H9 (cell line): ENCODE measurements at regions not wholly inside any gene's neighbourhood (a gene's known extent, or its start where the extent isn't known, plus 50 kb on each side); places are given as distances from the start of the nearest gene placed in this dataset.

Experiments
- DNase-seq: peaks from one replicate; pipeline ENCODE4 v3.0.0-alpha.2; 2017
- H2AFZ ChIP-seq: one replicate; pipeline ENCODE4 v1.6.1; 2013; ENCODE audit warnings: mild to moderate bottlenecking, low read length, control low read depth, moderate library complexity
- H2AK5ac ChIP-seq: 2 replicates; pipeline ENCODE4 v1.6.1; 2013; ENCODE audit warnings: low read length, control low read depth, mixed read lengths; ENCODE audit not compliant: insufficient read length
- H2BK120ac ChIP-seq: one replicate; pipeline ENCODE4 v1.6.1; 2013; ENCODE audit warnings: low read depth, mild to moderate bottlenecking, low read length, control low read depth, inconsistent platforms; ENCODE audit not compliant: poor library complexity, severe bottlenecking
- H2BK12ac ChIP-seq: 2 replicates; pipeline ENCODE4 v1.6.1; 2013; ENCODE audit warnings: low read length, control low read depth, mixed read lengths, low read depth; ENCODE audit not compliant: insufficient read length
- H2BK15ac ChIP-seq: 2 replicates; pipeline ENCODE4 v1.6.1; 2013; ENCODE audit warnings: low read depth, low read length, control low read depth
- H2BK20ac ChIP-seq: one replicate; pipeline ENCODE4 v1.6.1; 2013; ENCODE audit warnings: low read depth, mild to moderate bottlenecking, low read length, control low read depth, inconsistent platforms; ENCODE audit not compliant: poor library complexity, severe bottlenecking
- H2BK5ac ChIP-seq: 2 replicates; pipeline ENCODE4 v1.6.1; 2013; ENCODE audit warnings: low read length, control low read depth, mixed read lengths; ENCODE audit not compliant: insufficient read length
- H3K14ac ChIP-seq: 2 replicates; pipeline ENCODE4 v1.6.1; 2013; ENCODE audit warnings: low read length, control low read depth; ENCODE audit not compliant: insufficient read depth
- H3K18ac ChIP-seq: 2 replicates; pipeline ENCODE4 v1.6.1; 2013; ENCODE audit warnings: low read depth, mild to moderate bottlenecking, mixed read lengths, low read length, control low read depth; ENCODE audit not compliant: insufficient read length
- H3K23ac ChIP-seq: 2 replicates; pipeline ENCODE4 v1.6.1; 2013; ENCODE audit warnings: low read length, control low read depth, mixed read lengths, low read depth; ENCODE audit not compliant: insufficient read length
- H3K23me2 ChIP-seq: 2 replicates; pipeline ENCODE4 v1.6.1; 2013; ENCODE audit warnings: low read depth, mild to moderate bottlenecking, mixed read lengths, low read length, control low read depth; ENCODE audit not compliant: insufficient read length, poor library complexity, severe bottlenecking
- H3K27ac ChIP-seq: 2 replicates; pipeline ENCODE4 v1.5.1; 2013; ENCODE audit warnings: low read length, control low read depth, mixed read lengths, low read depth; ENCODE audit not compliant: insufficient read length
- H3K27me3 ChIP-seq: 2 replicates; pipeline ENCODE4 v1.6.1; 2013; ENCODE audit warnings: low read length, control low read depth, inconsistent platforms; ENCODE audit not compliant: insufficient read depth
- H3K4ac ChIP-seq: 2 replicates; pipeline ENCODE4 v1.6.1; 2013; ENCODE audit warnings: low read depth, mild to moderate bottlenecking, control low read depth, inconsistent platforms, low read length, moderate library complexity
- H3K4me1 ChIP-seq: 2 replicates; pipeline ENCODE4 v1.6.1; 2013; ENCODE audit warnings: low read length, control low read depth, inconsistent platforms; ENCODE audit not compliant: insufficient read depth
- H3K4me2 ChIP-seq: 2 replicates; pipeline ENCODE4 v1.6.1; 2013; ENCODE audit warnings: low read length, control low read depth, mixed read lengths; ENCODE audit not compliant: insufficient read length, insufficient read depth
- H3K56ac ChIP-seq: 2 replicates; pipeline ENCODE4 v1.6.1; 2013; ENCODE audit warnings: low read depth, mild to moderate bottlenecking, mixed read lengths, low read length, control low read depth; ENCODE audit not compliant: insufficient read length
- H3K79me1 ChIP-seq: 2 replicates; pipeline ENCODE4 v1.6.1; 2013; ENCODE audit warnings: low read depth, mild to moderate bottlenecking, moderate library complexity, low read length, control low read depth, inconsistent platforms; ENCODE audit not compliant: insufficient read depth, poor library complexity, severe bottlenecking
- H3K79me2 ChIP-seq: 2 replicates; pipeline ENCODE4 v1.6.1; 2013; ENCODE audit warnings: low read length, control low read depth, inconsistent platforms; ENCODE audit not compliant: insufficient read depth
- H3K9ac ChIP-seq: 2 replicates; pipeline ENCODE4 v1.6.1; 2013; ENCODE audit warnings: low read length, control low read depth, mixed read lengths; ENCODE audit not compliant: insufficient read length; ENCODE audit errors: extremely low read depth
- H3K9me3 ChIP-seq: one replicate; pipeline ENCODE4 v1.6.1; 2013; ENCODE audit warnings: low read depth, low read length, inconsistent platforms; ENCODE audit not compliant: control insufficient read depth
- H3T11ph ChIP-seq: one replicate; pipeline ENCODE4 v1.6.1; 2013; ENCODE audit warnings: mild to moderate bottlenecking, low read length, control low read depth, inconsistent platforms
- H4K20me1 ChIP-seq: one replicate; pipeline ENCODE4 v1.6.1; 2013; ENCODE audit not compliant: control insufficient read depth, insufficient read length, insufficient read depth
- H4K5ac ChIP-seq: 2 replicates; pipeline ENCODE4 v1.6.1; 2013; ENCODE audit warnings: low read depth, mild to moderate bottlenecking, mixed read lengths, low read length, control low read depth; ENCODE audit not compliant: insufficient read length
- H4K8ac ChIP-seq: replicated peaks from 2 replicates; pipeline ENCODE4 v1.6.1; 2013; ENCODE audit warnings: low read length, control low read depth, mixed read lengths, low read depth; ENCODE audit not compliant: insufficient read length
- H4K91ac ChIP-seq: 2 replicates; pipeline ENCODE4 v1.6.1; 2013; ENCODE audit warnings: low read depth, mild to moderate bottlenecking, moderate library complexity, mixed read lengths, low read length, control low read depth; ENCODE audit not compliant: insufficient read length
- H3K27ac Mint-ChIP-seq, 3 experiments: 2 replicates in 2 of 3; 3 replicates in 1 of 3; pipeline ENCODE4 v1.8.0; 2020 to 2021; ENCODE audit warnings: mixed read lengths in 3 of 3, mild to moderate bottlenecking in 1 of 3, moderate library complexity in 1 of 3
- H3K27me3 Mint-ChIP-seq: 2 replicates; pipeline ENCODE4 v1.8.0; 2021; ENCODE audit warnings: low read depth, mild to moderate bottlenecking, moderate library complexity, mixed read lengths
- H3K36me3 Mint-ChIP-seq, 3 experiments: 2 replicates in 2 of 3; 3 replicates in 1 of 3; pipeline ENCODE4 v1.8.0; 2020 to 2021; ENCODE audit warnings: low read depth in 3 of 3, mixed read lengths in 3 of 3; ENCODE audit not compliant: insufficient read depth in 1 of 3
- H3K4me1 Mint-ChIP-seq, 2 experiments: 2 replicates each; pipeline ENCODE4 v1.8.0; 2020; ENCODE audit warnings: mixed read lengths in 2 of 2
- H3K4me3 Mint-ChIP-seq, 2 experiments: 2 replicates in 1 of 2; 3 replicates in 1 of 2; pipeline ENCODE4 v1.8.0; 2020 to 2021; ENCODE audit warnings: mild to moderate bottlenecking in 2 of 2, mixed read lengths in 2 of 2, moderate library complexity in 1 of 2
- H3K9me3 Mint-ChIP-seq, 2 experiments: 2 replicates in 1 of 2; 3 replicates in 1 of 2; pipeline ENCODE4 v1.8.0; 2020; ENCODE audit warnings: mild to moderate bottlenecking in 2 of 2, mixed read lengths in 2 of 2, moderate library complexity in 1 of 2
- WGBS: extraction: QIAGEN DNeasy Blood & Tissue Kit; methylation state at CpG from one replicate; pipeline ENCODE4 v1.1.7; 2013; ENCODE audit warnings: missing lambda C conversion rate, low lambda C conversion rate, mixed read lengths; ENCODE audit not compliant: insufficient read length; ENCODE audit errors: extremely low coverage; 5-methylcytosine and 5-hydroxymethylcytosine counted together
- TF ChIP-seq, protein P1 (sequence below): fragments of 200-600 bp; sonication (generic); conservative IDR thresholded peaks from 3 replicates; pipeline ENCODE4 v1.8.0; 2021; ENCODE audit warnings: antibody characterized with exemption, mild to moderate bottlenecking

GRCh38 chr13:73913079-73913740 lies 221.0 kb downstream of the KLF12 start:
- H3K9me3 ChIP-seq: no peaks in the 10 kb centered on the region
- Mint-ChIP-seq H3K4me3 (no peak overlapping the region), H3K27me3 (no peaks in the 10 kb centered on the region), H3K27ac (peak overlapping the region in 1 of 3 experiments; percentile 3; a peak in 1 of 7 replicates), H3K9me3 (no peaks in the 10 kb centered on the region), H3K4me1 (peaks cover 18 to 19% of the 10 kb centered on the region in 2 experiments), H3K36me3 (no peaks in the 10 kb centered on the region)
- H4K8ac ChIP-seq: no peak overlapping the region
- no CpG with 5 or more reads among the region's 4 CpGs for WGBS
- no peak overlapping the region for H2AFZ ChIP-seq
- no peak overlapping the region for H3K9ac ChIP-seq
- no peak overlapping the region for H4K5ac ChIP-seq
- no peak overlapping the region for H3K14ac ChIP-seq
- H3K4me1 ChIP-seq: 0 out of 2 replicates have a peak, but pooled peaks cover 5% of the 10 kb centered on the region
- H3K79me2 ChIP-seq: no peaks in the 10 kb centered on the region
- H2BK20ac ChIP-seq: no peak overlapping the region
- no peak overlapping the region for H3K56ac ChIP-seq
- no peaks in the 10 kb centered on the region for H3K27me3 ChIP-seq
- no peak overlapping the region for H2BK5ac ChIP-seq
- H3K4ac ChIP-seq: no peak overlapping the region
- no peak overlapping the region for H2BK12ac ChIP-seq
- H3K27ac ChIP-seq: no peak overlapping the region
- H3K4me2 ChIP-seq: no peak overlapping the region
- H2AK5ac ChIP-seq: no peak overlapping the region
- no peaks in the 10 kb centered on the region for H3K23me2 ChIP-seq
- H2BK15ac ChIP-seq: no peak overlapping the region
- H4K20me1 ChIP-seq: no peaks in the 10 kb centered on the region
- no peak overlapping the region for H3K23ac ChIP-seq
- no peak overlapping the region for H3T11ph ChIP-seq
- no peak overlapping the region for H3K18ac ChIP-seq
- no peak overlapping the region for H4K91ac ChIP-seq
- no peak for DNase-seq
- TF ChIP-seq, protein P1, sequence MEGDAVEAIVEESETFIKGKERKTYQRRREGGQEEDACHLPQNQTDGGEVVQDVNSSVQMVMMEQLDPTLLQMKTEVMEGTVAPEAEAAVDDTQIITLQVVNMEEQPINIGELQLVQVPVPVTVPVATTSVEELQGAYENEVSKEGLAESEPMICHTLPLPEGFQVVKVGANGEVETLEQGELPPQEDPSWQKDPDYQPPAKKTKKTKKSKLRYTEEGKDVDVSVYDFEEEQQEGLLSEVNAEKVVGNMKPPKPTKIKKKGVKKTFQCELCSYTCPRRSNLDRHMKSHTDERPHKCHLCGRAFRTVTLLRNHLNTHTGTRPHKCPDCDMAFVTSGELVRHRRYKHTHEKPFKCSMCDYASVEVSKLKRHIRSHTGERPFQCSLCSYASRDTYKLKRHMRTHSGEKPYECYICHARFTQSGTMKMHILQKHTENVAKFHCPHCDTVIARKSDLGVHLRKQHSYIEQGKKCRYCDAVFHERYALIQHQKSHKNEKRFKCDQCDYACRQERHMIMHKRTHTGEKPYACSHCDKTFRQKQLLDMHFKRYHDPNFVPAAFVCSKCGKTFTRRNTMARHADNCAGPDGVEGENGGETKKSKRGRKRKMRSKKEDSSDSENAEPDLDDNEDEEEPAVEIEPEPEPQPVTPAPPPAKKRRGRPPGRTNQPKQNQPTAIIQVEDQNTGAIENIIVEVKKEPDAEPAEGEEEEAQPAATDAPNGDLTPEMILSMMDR: no peak
- H3K79me1 ChIP-seq: no peaks in the 10 kb centered on the region
- no peak overlapping the region for H2BK120ac ChIP-seq
